ENCODE measurements at regions not wholly inside any gene's neighbourhood (a gene's known extent, or its start where the extent isn't known, plus 50 kb on each side); places are given as distances from the start of the nearest gene placed in this dataset.

DNA sequence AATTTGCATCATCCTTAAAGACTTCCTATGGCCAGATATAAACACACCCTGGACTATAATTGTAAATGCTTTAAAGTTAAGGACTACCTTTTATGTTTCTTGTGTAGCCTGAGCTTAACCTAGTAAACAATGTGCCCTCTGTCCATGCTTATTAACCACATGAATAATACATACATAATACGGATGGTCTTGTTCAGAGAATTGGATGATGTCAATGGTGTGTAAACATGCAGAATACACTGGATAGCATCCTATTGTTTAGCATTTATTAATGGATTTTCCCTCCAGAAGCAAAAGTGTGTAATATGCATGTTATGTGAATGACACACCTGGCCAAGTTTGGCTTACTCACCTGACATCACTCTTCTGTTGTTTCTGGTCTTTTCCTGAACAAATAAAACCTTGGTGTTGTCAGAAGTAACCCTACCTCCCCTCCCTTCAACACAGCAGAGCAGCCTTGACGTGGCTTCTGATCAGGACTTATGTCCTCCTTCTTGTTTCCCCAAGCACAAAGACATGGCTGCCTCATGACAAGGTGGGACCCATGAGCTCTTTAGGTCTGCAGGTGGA, 517.9 kb downstream of the MTRR start:
- POLR2A ChIA-PET: no interaction called here
- no peak overlapping the region for H2AFZ ChIP-seq (ENCODE audit: low read depth, low read length)

More for the DNA sequence above, 517.9 kb downstream of the MTRR start:
- Histone ChIP-seq H3K4me2 (ENCODE audit: insufficient read depth, low read length) (no peak overlapping the region), H3K4me3 (replicated peaks in 1 of 3; ENCODE audit: insufficient read depth in 1 of 3, low read depth in 1 of 3, low read length in 3 of 3) (no peak overlapping the region), H3K9me3 (replicated peaks; ENCODE audit: control insufficient read depth, insufficient read depth, low read length) (peaks cover 6% of the 10 kb centered on the region), H3K9me1 (replicated peaks; ENCODE audit: control insufficient read depth, extremely low read depth, insufficient read depth, low read length) (no peaks in the 10 kb centered on the region), H3K79me2 (ENCODE audit: control insufficient read depth, insufficient read depth, low read length) (no peaks in the 10 kb centered on the region), H3K36me3 (ENCODE audit: control insufficient read depth in 2 of 2, extremely low read depth in 1 of 2, insufficient read depth in 2 of 2, low read length in 2 of 2) (no peaks in the 10 kb centered on the region), H3K9ac (replicated peaks; ENCODE audit: extremely low read depth, insufficient read depth, low read length) (no peak overlapping the region), H4K20me1 (replicated peaks; ENCODE audit: control insufficient read depth, extremely low read depth, insufficient read depth, low read length) (no peaks in the 10 kb centered on the region), H3K27me3 (ENCODE audit: control insufficient read depth in 2 of 2, insufficient read depth in 2 of 2, low read length in 2 of 2) (no peaks in the 10 kb centered on the region), H3K4me1 (ENCODE audit: control insufficient read depth, extremely low read depth, insufficient read depth, low read length) (no peaks in the 10 kb centered on the region), H3K27ac (ENCODE audit: insufficient read depth, low read depth, low read length) (no peak overlapping the region)
- TF ChIP-seq EZH2 (IDR thresholded peaks at IDR 0.05; ENCODE audit: borderline replicate concordance, low read depth, low read length, severe bottlenecking) (no peak), POLR2AphosphoS5 (IDR thresholded peaks at IDR 0.05; ENCODE audit: insufficient read depth, low read depth, low read length) (no peak), MYC (IDR thresholded peaks at IDR 0.05; ENCODE audit: low read depth, low read length) (no peak), CTCF (IDR thresholded peaks at IDR 0.05; ENCODE audit: extremely low read depth in 1 of 2, insufficient read depth in 1 of 2, low read depth in 1 of 2, low read length in 2 of 2) (no peak), POLR2A (IDR thresholded peaks at IDR 0.05; ENCODE audit: low read depth, low read length) (no peak), JUN (IDR thresholded peaks at IDR 0.05; ENCODE audit: borderline replicate concordance, insufficient read depth, insufficient read length, low read depth) (no peak), FOS (IDR thresholded peaks at IDR 0.05; ENCODE audit: borderline replicate concordance, insufficient read depth, low read length) (no peak), GATA2 (IDR thresholded peaks at IDR 0.05; ENCODE audit: insufficient read depth, insufficient read length, low read depth, low read length) (no peak)
- TF ChIP-seq, protein P1, sequence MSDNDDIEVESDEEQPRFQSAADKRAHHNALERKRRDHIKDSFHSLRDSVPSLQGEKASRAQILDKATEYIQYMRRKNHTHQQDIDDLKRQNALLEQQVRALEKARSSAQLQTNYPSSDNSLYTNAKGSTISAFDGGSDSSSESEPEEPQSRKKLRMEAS (IDR thresholded peaks at IDR 0.05; ENCODE audit: insufficient read depth, insufficient read length): no peak
- intact Hi-C loops (cut with micrococcal nuclease): no loop called here
- DNase-seq (ENCODE audit: low read depth, low spot score) (no peak), FAIRE-seq (no peak)
- dilution Hi-C loops (cut with MboI; ENCODE audit: extremely low pct_ligation_motif_present, low sequenced_read_pairs): no loop called here
- no TSS peak for BruUV-seq (replicated peaks)
- CTCF ChIA-PET: no interaction called here

All from endothelial cell of umbilical vein (primary cell).